ENCODE measurements at regions not wholly inside any gene's neighbourhood (a gene's known extent, or its start where the extent isn't known, plus 50 kb on each side); places are given as distances from the start of the nearest gene placed in this dataset.
"Not testable (repeated sequence)": the region's sequence is repeated elsewhere in the genome, so short reads cannot be mapped to it uniquely, and the experiment has no call there.

GRCh38 chr6:19333936-19334335 is 503.2 kb upstream of the ID4 start:
- DNase-seq = no peak

GRCh38 chr6:19336579-19336978 is 500.6 kb upstream of the ID4 start:
- no peak for DNase-seq

- DNase-seq = no peak
Measured at GRCh38 chr6:19337101-19337500, 500.1 kb upstream of the ID4 start.

- DNase-seq = no peak
Measured at GRCh38 chr6:19342616-19343015, 494.6 kb upstream of the ID4 start.

- DNase-seq = no peak
Measured at GRCh38 chr6:19349429-19349828, 487.7 kb upstream of the ID4 start.

- no peak for DNase-seq
Measured at GRCh38 chr6:19354181-19354580, 483.0 kb upstream of the ID4 start.

GRCh38 chr6:19356692-19357091 is 480.5 kb upstream of the ID4 start:
- no peak for DNase-seq

GRCh38 chr6:19362396-19362795 is 474.8 kb upstream of the ID4 start:
- DNase-seq = no peak

GRCh38 chr6:19368511-19368910 is 468.7 kb upstream of the ID4 start:
- DNase-seq = no peak

GRCh38 chr6:19369785-19370184 is 467.4 kb upstream of the ID4 start:
- DNase-seq = no peak

GRCh38 chr6:19370831-19371230 is 466.3 kb upstream of the ID4 start:
- DNase-seq = no peak

- no peak for DNase-seq
Measured at GRCh38 chr6:19375613-19376012, 461.6 kb upstream of the ID4 start.

- no peak for DNase-seq
Measured at GRCh38 chr6:19377722-19378121, 459.4 kb upstream of the ID4 start.

- DNase-seq = no peak
Measured at GRCh38 chr6:19380293-19380692, 456.9 kb upstream of the ID4 start.

GRCh38 chr6:19382676-19383075 is 454.5 kb upstream of the ID4 start:
- no peak for DNase-seq

- DNase-seq = no peak
Measured at GRCh38 chr6:19391926-19392325, 445.2 kb upstream of the ID4 start.

- no peak for DNase-seq
Measured at GRCh38 chr6:19394051-19394450, 443.1 kb upstream of the ID4 start.

GRCh38 chr6:19394687-19395086 is 442.5 kb upstream of the ID4 start:
- DNase-seq = no peak

- DNase-seq = no peak
Measured at GRCh38 chr6:19395316-19395715, 441.9 kb upstream of the ID4 start.

- DNase-seq = no peak
Measured at GRCh38 chr6:19399406-19399805, 437.8 kb upstream of the ID4 start.

GRCh38 chr6:19404884-19405283 is 432.3 kb upstream of the ID4 start:
- not testable (repeated sequence) for DNase-seq

- DNase-seq = no peak
Measured at GRCh38 chr6:19408331-19408730, 428.8 kb upstream of the ID4 start.

GRCh38 chr6:19410481-19410880 is 426.7 kb upstream of the ID4 start:
- no peak for DNase-seq

- no peak for DNase-seq
Measured at GRCh38 chr6:19413323-19413722, 423.8 kb upstream of the ID4 start.

- DNase-seq = no peak
Measured at GRCh38 chr6:19415605-19416326, 421.4 kb upstream of the ID4 start.
